ENCODE measurements at regions not wholly inside any gene's neighbourhood (a gene's known extent, or its start where the extent isn't known, plus 50 kb on each side); places are given as distances from the start of the nearest gene placed in this dataset.
A peak's percentile ranks its signal among the peaks of the same experiment; 100 is the strongest.

DNA sequence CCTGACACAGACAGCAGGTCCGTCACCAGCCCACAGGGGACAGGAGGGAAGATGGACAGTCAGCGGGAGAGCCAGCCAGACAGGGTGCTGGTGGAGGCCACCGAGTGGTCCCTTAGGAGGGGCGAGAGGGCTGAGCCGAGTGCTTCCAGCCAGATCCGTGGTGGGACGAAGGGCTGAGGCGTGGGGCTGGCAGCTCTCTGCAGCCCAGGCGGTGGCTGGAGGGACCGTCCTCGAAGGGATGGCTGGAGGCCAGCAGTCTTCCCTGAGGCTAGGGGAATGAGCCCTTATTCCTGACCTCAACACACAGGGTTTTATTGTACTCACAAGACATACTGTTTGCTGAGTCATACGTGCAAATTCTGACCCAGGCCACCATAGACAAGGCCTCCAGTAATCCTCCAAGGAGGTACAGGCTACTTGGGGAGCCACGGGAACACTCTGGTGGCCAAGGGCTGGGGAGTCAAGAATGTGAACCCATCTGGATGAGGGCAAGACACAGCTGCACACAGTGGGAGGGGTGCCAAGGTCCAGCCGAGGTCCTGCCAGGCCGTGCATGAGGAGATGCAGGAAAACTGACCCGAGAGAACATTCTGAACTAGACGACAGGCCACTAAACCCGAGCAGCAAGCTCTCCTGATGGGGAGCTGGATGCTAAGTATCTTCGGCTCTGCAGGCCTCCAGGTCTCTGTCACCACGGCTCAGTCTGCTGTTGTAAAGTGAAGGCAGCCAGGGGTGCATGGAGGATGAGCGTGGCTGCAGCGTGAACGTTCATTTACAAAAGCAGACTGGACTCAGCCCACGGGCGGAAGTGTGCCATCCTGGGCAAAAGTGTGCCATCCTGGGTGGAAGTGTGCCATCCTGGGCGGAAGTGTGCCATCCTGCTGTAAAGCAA, 242.5 kb downstream of the TTLL2 start:
- DNase-seq (ENCODE audit: low read depth in 6 of 9, low spot score in 9 of 9): no peak
- H3K9me3 ChIP-seq (ENCODE audit: control insufficient read depth in 2 of 2, insufficient read depth in 1 of 2, low read length in 1 of 2): no peaks in the 10 kb centered on the region
- no peaks in the 10 kb centered on the region for H3K4me1 ChIP-seq (ENCODE audit: control insufficient read depth in 2 of 2, insufficient read depth in 2 of 2, low read length in 2 of 2)
- H3K4me3 ChIP-seq (ENCODE audit: low read length in 2 of 2): no peak overlapping the region
- H3K36me3 ChIP-seq (ENCODE audit: control insufficient read depth in 2 of 2, insufficient read depth in 2 of 2, low read length in 1 of 2): no peaks in the 10 kb centered on the region
- H3K27ac ChIP-seq (ENCODE audit: low read depth in 1 of 2, low read length in 1 of 2): no peak overlapping the region
- WGBS: 96% methylated on average over 26 of the region's 26 CpGs
- no peaks in the 10 kb centered on the region for H3K27me3 ChIP-seq (ENCODE audit: control insufficient read depth in 2 of 2, insufficient read depth in 1 of 2, low read length in 1 of 2)

DNA sequence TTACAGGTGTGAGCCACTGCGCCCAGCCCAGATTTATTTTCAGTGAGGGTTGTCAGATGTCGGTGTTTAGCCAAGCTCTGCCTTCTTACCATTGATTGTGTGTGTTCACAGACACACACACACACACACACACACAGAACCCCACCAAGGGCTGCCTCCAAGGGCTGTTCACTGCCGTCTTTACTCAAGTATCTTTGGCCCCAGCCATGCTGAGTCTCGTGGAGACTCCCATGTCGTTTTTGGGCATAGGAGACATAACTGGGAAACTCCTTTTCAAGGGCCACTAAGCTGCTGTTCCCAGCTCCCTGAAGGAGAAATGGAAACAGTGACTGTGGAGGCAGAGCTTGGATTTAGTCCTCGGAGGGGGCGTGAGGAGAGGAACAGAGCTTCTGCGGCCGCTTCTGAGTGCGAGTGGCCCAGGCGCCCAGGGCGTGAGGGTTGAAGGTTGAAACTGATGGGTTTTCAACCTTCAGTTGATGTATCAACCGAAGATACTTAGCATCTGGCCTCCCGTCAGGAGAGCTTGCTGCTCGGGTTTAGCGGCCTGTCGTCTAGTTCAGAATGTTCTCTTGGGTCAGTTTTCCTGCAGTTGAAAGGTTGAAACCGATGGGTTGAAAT, 243.6 kb downstream of the TTLL2 start:
- H3K36me3 ChIP-seq (ENCODE audit: control insufficient read depth in 2 of 2, insufficient read depth in 2 of 2, low read length in 1 of 2): no peaks in the 10 kb centered on the region
- no peak overlapping the region for H3K4me3 ChIP-seq (ENCODE audit: low read length in 2 of 2)
- no peak overlapping the region for H3K27ac ChIP-seq (ENCODE audit: low read depth in 1 of 2, low read length in 1 of 2)
- WGBS: 92% methylated on average over 18 of the region's 18 CpGs
- no peaks in the 10 kb centered on the region for H3K4me1 ChIP-seq (ENCODE audit: control insufficient read depth in 2 of 2, insufficient read depth in 2 of 2, low read length in 2 of 2)
- no peak for DNase-seq (ENCODE audit: low read depth in 6 of 9, low spot score in 9 of 9)
- H3K27me3 ChIP-seq (ENCODE audit: control insufficient read depth in 2 of 2, insufficient read depth in 1 of 2, low read length in 1 of 2): no peaks in the 10 kb centered on the region
- no peaks in the 10 kb centered on the region for H3K9me3 ChIP-seq (ENCODE audit: control insufficient read depth in 2 of 2, insufficient read depth in 1 of 2, low read length in 1 of 2)

DNA sequence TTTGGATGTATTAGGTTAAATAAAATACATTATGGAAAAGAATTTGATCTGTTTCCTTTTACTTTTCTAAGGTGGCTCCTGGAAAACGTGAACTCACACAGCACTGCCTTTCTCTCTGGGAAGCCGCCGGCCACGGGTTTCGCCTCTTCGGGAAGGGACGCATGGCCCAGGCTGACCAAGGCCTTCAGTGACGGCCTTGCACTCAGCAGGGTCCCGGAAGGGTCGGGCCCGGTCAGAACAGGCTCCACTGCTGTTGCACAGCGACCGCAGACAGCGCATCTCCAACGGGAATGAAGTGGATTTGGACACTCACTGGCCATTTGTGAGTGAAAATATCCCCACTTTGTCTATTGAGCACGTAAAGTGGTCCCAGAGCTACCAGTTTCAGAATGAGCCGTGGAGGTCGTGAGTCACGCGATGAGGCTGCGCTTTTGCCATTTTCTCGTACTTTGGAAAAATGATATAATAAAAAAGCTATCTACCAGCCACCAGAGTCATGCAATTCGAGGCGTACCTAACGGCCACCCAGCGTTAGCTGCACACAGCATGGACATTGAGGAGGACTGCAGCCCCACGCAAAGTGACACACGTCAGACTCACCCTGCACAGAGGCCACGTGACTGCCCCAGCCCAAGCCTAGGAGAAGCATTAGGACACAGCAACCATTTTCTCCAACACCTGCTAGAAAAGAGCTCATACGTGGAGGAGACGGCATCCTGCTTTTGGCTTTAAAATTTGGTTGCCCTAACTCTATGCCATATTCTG, 244.3 kb downstream of the TTLL2 start:
- WGBS: 92% methylated on average over 31 of the region's 31 CpGs
- Histone ChIP-seq H3K27ac (ENCODE audit: low read depth in 1 of 2, low read length in 1 of 2) (no peak overlapping the region), H3K4me3 (ENCODE audit: low read length in 2 of 2) (no peak overlapping the region), H3K36me3 (ENCODE audit: control insufficient read depth in 2 of 2, insufficient read depth in 2 of 2, low read length in 1 of 2) (no peaks in the 10 kb centered on the region), H3K27me3 (ENCODE audit: control insufficient read depth in 2 of 2, insufficient read depth in 1 of 2, low read length in 1 of 2) (no peaks in the 10 kb centered on the region), H3K9me3 (ENCODE audit: control insufficient read depth in 2 of 2, insufficient read depth in 1 of 2, low read length in 1 of 2) (no peaks in the 10 kb centered on the region), H3K4me1 (ENCODE audit: control insufficient read depth in 2 of 2, insufficient read depth in 2 of 2, low read length in 2 of 2) (no peaks in the 10 kb centered on the region)
- no peak for DNase-seq (ENCODE audit: low read depth in 6 of 9, low spot score in 9 of 9)

DNA sequence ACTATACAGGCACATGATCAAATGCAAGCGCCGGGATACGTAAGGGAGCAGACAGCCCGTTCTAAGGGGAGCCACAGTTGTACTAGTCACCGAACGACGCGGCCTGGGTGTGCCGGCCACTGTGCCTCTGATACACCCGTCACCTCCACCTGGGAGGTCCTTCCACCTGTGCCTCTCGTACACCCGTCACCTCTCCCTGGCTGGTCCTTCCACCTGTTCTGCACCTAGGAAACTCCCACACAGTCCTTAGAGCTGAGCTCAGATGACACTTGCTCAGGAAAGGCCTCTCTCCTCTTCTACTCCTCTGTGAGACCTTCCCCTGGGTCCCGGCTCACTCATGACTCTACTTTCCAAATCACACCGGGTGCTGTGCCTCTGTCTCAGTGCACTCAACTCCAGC, 245.0 kb downstream of the TTLL2 start:
- 93% methylated on average over 14 of the region's 14 CpGs for WGBS
- H3K27me3 ChIP-seq (ENCODE audit: control insufficient read depth in 2 of 2, insufficient read depth in 1 of 2, low read length in 1 of 2): no peaks in the 10 kb centered on the region
- no peak for DNase-seq (ENCODE audit: low read depth in 6 of 9, low spot score in 9 of 9)
- no peaks in the 10 kb centered on the region for H3K36me3 ChIP-seq (ENCODE audit: control insufficient read depth in 2 of 2, insufficient read depth in 2 of 2, low read length in 1 of 2)
- H3K27ac ChIP-seq (ENCODE audit: low read depth in 1 of 2, low read length in 1 of 2): no peak overlapping the region
- no peaks in the 10 kb centered on the region for H3K4me1 ChIP-seq (ENCODE audit: control insufficient read depth in 2 of 2, insufficient read depth in 2 of 2, low read length in 2 of 2)
- H3K9me3 ChIP-seq (ENCODE audit: control insufficient read depth in 2 of 2, insufficient read depth in 1 of 2, low read length in 1 of 2): no peaks in the 10 kb centered on the region
- H3K4me3 ChIP-seq (ENCODE audit: low read length in 2 of 2): no peak overlapping the region

DNA sequence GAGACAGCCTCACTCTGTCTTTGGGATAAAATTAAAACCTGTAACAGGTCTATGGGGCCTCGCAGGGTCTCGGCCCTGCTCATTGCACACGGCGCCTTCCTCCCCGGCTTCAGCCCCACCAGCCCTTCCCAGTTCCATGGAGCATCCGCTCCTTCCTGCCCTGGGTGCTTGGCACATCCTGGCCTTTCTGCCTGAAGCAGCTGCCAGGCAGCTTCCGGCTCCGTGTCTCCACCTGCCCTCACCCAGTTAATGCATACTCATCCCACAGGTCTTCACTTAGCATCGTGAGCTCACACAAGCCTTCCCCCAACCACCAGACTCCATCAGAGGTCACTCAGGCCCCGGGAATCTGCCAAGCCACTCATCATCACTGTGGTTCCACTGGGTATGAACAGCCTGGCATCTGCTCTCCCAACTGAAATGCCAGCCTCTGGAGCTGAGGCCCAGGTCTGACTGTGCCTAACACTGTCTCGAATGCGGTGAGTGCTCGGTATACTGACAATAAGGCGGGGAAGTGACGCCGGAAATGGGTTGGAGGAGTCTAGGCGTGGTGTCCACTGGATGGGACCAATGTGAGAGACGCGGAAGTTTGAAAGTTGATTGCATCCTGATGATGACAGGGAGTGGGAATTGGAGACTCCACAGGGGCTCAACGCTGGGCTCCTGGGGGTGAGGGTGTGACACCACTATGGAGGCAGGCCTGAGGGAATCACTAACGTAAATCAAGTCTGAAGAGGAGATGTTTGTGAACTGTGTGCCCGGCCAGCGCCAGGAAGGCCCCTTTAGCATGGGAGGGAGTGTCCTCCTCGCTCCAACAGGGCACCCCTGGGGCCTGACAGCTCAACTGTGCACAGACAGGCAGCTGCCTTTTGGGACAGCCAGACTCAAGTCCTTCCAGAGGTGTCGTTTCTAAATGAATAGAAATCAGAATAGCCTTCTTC, 245.8 kb downstream of the TTLL2 start:
- H3K27me3 ChIP-seq (ENCODE audit: control insufficient read depth in 2 of 2, insufficient read depth in 1 of 2, low read length in 1 of 2): no peaks in the 10 kb centered on the region
- H3K36me3 ChIP-seq (ENCODE audit: control insufficient read depth in 2 of 2, insufficient read depth in 2 of 2, low read length in 1 of 2): no peaks in the 10 kb centered on the region
- H3K9me3 ChIP-seq (ENCODE audit: control insufficient read depth in 2 of 2, insufficient read depth in 1 of 2, low read length in 1 of 2): no peaks in the 10 kb centered on the region
- no peak overlapping the region for H3K4me3 ChIP-seq (ENCODE audit: low read length in 2 of 2)
- 95% methylated on average over 25 of the region's 25 CpGs for whole genome bisulfite sequencing
- DNase-seq (ENCODE audit: low read depth in 6 of 9, low spot score in 9 of 9): no peak
- H3K4me1 ChIP-seq (ENCODE audit: control insufficient read depth in 2 of 2, insufficient read depth in 2 of 2, low read length in 2 of 2): no peaks in the 10 kb centered on the region
- no peak overlapping the region for H3K27ac ChIP-seq (ENCODE audit: low read depth in 1 of 2, low read length in 1 of 2)

DNA sequence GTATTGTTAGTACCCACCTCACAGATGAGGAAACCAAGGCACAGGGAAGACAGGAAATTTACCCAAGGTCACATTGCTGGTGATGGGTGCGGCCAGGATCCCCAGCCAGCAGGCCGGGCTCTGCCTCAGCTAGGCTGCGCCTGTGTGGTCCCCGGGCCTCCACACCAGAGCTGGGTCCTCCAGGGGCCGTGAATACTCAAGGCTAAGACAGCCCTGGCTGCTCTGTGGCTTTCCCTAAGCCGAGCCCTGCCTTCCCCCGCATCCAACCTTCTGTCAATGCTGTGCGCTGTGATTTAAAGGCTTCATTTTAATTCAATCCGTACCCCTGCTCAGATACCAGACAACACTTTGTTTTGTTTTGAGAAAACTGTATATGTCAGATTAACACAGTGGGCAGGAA, 246.7 kb downstream of the TTLL2 start:
- H3K27me3 ChIP-seq (ENCODE audit: control insufficient read depth in 2 of 2, insufficient read depth in 1 of 2, low read length in 1 of 2): no peaks in the 10 kb centered on the region
- no peaks in the 10 kb centered on the region for H3K36me3 ChIP-seq (ENCODE audit: control insufficient read depth in 2 of 2, insufficient read depth in 2 of 2, low read length in 1 of 2)
- peaks cover 0 to 3% of the 10 kb centered on the region in 2 donors for H3K9me3 ChIP-seq (ENCODE audit: control insufficient read depth in 2 of 2, insufficient read depth in 1 of 2, low read length in 1 of 2)
- H3K4me1 ChIP-seq (ENCODE audit: control insufficient read depth in 2 of 2, insufficient read depth in 2 of 2, low read length in 2 of 2): no peaks in the 10 kb centered on the region
- 94% methylated on average over 9 of the region's 9 CpGs for WGBS
- DNase-seq (ENCODE audit: low read depth in 6 of 9, low spot score in 9 of 9): no peak
- no peak overlapping the region for H3K4me3 ChIP-seq (ENCODE audit: low read length in 2 of 2)
- H3K27ac ChIP-seq (ENCODE audit: low read depth in 1 of 2, low read length in 1 of 2): no peak overlapping the region

DNA sequence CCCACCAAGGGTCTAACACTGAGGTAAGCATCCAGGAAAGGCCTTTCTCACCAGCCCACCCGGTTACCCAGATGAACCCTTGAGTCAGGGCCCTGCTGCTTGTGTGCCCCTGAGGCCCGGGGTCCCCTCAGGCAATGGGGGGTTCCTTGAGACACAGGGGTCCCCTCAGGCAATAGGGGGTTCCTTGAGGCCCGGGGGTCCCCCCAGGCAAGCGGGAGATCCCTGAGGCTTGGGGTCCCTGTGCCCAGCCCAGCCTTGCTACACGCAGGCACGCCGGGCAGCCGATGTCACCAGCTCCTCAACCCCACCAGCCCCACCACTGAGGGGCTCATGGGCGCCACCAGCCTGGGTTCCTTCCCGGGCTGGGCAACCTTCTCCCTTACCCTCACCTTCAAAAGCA, 247.2 kb downstream of the TTLL2 start:
- no peak overlapping the region for H3K4me3 ChIP-seq (ENCODE audit: low read length in 2 of 2)
- peaks cover 0 to 3% of the 10 kb centered on the region in 2 donors for H3K9me3 ChIP-seq (ENCODE audit: control insufficient read depth in 2 of 2, insufficient read depth in 1 of 2, low read length in 1 of 2)
- no peaks in the 10 kb centered on the region for H3K36me3 ChIP-seq (ENCODE audit: control insufficient read depth in 2 of 2, insufficient read depth in 2 of 2, low read length in 1 of 2)
- DNase-seq (ENCODE audit: low read depth in 6 of 9, low spot score in 9 of 9): no peak
- no peak overlapping the region for H3K27ac ChIP-seq (ENCODE audit: low read depth in 1 of 2, low read length in 1 of 2)
- WGBS: 94% methylated on average over 10 of the region's 10 CpGs
- H3K4me1 ChIP-seq (ENCODE audit: control insufficient read depth in 2 of 2, insufficient read depth in 2 of 2, low read length in 2 of 2): no peaks in the 10 kb centered on the region
- no peaks in the 10 kb centered on the region for H3K27me3 ChIP-seq (ENCODE audit: control insufficient read depth in 2 of 2, insufficient read depth in 1 of 2, low read length in 1 of 2)

DNA sequence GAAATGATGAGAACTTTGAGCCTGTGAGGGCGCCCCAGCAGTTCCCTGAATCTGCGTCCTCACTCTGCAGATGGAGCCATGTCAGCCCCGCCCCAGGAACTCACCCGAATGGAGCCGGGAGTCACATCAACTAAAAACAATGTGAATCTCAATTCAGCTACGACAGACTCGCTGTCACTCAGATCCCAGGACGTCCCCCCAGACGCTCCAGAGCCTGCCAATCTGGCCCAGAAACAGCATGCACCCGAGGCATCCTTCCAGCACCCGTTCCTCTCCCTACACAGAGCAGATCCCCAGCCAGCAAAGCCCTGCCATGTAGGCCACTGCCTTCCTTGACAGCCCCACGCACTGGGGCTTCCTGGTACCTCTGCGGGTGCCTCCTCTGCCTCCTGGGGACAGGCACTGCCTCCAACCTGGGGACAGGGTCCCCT, 248.0 kb downstream of the TTLL2 start:
- Histone ChIP-seq H3K36me3 (ENCODE audit: control insufficient read depth in 2 of 2, insufficient read depth in 2 of 2, low read length in 1 of 2) (no peaks in the 10 kb centered on the region), H3K9me3 (ENCODE audit: control insufficient read depth in 2 of 2, insufficient read depth in 1 of 2, low read length in 1 of 2) (peaks cover 0 to 3% of the 10 kb centered on the region in 2 donors), H3K27me3 (ENCODE audit: control insufficient read depth in 2 of 2, insufficient read depth in 1 of 2, low read length in 1 of 2) (no peaks in the 10 kb centered on the region), H3K4me3 (ENCODE audit: low read length in 2 of 2) (no peak overlapping the region), H3K27ac (ENCODE audit: low read depth in 1 of 2, low read length in 1 of 2) (peak overlapping the region in 1 of 2 donors; percentile 8), H3K4me1 (ENCODE audit: control insufficient read depth in 2 of 2, insufficient read depth in 2 of 2, low read length in 2 of 2) (no peaks in the 10 kb centered on the region)
- DNase-seq (ENCODE audit: low read depth in 6 of 9, low spot score in 9 of 9): no peak
- WGBS: 83% methylated on average over 13 of the region's 13 CpGs

All from thymus (tissue), 11 donors.